ENCODE measurements at regions not wholly inside any gene's neighbourhood (a gene's known extent, or its start where the extent isn't known, plus 50 kb on each side); places are given as distances from the start of the nearest gene placed in this dataset.

DNA sequence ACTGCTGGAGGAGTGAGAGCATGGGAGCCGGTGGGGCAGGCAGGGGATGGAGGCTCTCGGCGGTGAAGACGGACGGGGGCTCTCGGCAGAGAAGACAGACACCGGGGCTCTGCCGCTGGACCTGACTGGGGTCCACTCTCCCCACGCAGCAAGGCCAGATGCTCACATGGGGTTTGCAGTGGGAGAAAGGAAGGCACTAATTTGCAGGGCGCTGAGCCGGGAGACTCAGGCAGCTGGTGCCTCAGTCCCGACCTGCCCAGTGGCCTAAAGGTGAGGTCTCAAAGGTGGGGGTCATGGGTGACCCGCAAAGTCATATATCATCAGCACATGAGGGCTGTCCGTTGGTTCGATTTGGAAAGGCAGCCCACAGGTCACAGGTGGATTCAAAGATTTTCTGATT is 187.3 kb downstream of the ERMARD start:
- Histone ChIP-seq H3K9me3 (peaks cover 0 to 4% (median 2%) of the 10 kb centered on the region in 4 donors), H3K4me3 (no peak overlapping the region), H3K36me3 (no peaks in the 10 kb centered on the region), H3K27me3 (no peaks in the 10 kb centered on the region), H3K4me1 (peaks cover 3 to 16% (median 7%) of the 10 kb centered on the region in 4 donors), H3K27ac (no peak overlapping the region)
- TF ChIP-seq EP300 (IDR thresholded peaks at IDR 0.05) (no peak), POLR2AphosphoS5 (IDR thresholded peaks at IDR 0.05) (no peak)
- DNase-seq (peak in 1 of 2 donors; percentile 41), ATAC-seq (ENCODE audit: low FRiP score in 2 of 2) (no peak)
- WGBS, 2 donors = 83 to 85% methylated on average over 15 of the region's 15 CpGs

DNA sequence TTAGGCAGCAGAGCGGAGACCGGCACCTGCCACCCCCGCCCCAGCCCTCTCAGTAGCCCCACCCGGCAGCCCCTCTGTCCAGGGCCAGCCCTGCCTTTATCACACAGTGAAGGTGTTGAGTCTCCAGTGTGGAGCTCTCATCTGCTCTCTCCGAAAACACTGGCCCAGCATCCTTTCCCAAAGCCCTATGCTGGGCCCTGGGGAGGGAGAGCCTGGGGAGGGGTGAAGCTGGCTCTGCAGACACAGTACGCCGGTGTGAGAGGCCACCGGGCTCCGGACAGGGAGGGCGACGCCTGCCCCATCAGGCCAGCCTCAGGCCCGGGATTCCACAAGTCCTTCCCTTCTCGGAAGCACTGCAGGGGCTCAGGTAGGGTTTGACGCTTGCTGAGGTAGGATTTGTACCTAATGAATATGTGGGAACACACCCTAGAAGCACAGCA is 186.9 kb downstream of the ERMARD start:
- peaks cover 6 to 18% (median 11%) of the 10 kb centered on the region in 4 donors for H3K4me1 ChIP-seq
- no peaks in the 10 kb centered on the region for H3K9me3 ChIP-seq
- H3K36me3 ChIP-seq = no peaks in the 10 kb centered on the region
- WGBS, 2 donors = 73 to 83% methylated on average over 5 to 14 of the region's 14 CpGs
- no peak for ATAC-seq (ENCODE audit: low FRiP score in 2 of 2)
- no peak for TF ChIP-seq POLR2AphosphoS5 (IDR thresholded peaks at IDR 0.05)
- TF ChIP-seq, protein P1, sequence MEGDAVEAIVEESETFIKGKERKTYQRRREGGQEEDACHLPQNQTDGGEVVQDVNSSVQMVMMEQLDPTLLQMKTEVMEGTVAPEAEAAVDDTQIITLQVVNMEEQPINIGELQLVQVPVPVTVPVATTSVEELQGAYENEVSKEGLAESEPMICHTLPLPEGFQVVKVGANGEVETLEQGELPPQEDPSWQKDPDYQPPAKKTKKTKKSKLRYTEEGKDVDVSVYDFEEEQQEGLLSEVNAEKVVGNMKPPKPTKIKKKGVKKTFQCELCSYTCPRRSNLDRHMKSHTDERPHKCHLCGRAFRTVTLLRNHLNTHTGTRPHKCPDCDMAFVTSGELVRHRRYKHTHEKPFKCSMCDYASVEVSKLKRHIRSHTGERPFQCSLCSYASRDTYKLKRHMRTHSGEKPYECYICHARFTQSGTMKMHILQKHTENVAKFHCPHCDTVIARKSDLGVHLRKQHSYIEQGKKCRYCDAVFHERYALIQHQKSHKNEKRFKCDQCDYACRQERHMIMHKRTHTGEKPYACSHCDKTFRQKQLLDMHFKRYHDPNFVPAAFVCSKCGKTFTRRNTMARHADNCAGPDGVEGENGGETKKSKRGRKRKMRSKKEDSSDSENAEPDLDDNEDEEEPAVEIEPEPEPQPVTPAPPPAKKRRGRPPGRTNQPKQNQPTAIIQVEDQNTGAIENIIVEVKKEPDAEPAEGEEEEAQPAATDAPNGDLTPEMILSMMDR (IDR thresholded peaks at IDR 0.05) = no peak
- TF ChIP-seq EP300 (IDR thresholded peaks at IDR 0.05) = no peak
- TF ChIP-seq POLR2A (IDR thresholded peaks at IDR 0.05) = no peak
- no peak overlapping the region for H3K27ac ChIP-seq
- H3K27me3 ChIP-seq = no peaks in the 10 kb centered on the region
- DNase-seq = peak in 1 of 2 donors; percentile 47
- no peak overlapping the region for H3K4me3 ChIP-seq

DNA sequence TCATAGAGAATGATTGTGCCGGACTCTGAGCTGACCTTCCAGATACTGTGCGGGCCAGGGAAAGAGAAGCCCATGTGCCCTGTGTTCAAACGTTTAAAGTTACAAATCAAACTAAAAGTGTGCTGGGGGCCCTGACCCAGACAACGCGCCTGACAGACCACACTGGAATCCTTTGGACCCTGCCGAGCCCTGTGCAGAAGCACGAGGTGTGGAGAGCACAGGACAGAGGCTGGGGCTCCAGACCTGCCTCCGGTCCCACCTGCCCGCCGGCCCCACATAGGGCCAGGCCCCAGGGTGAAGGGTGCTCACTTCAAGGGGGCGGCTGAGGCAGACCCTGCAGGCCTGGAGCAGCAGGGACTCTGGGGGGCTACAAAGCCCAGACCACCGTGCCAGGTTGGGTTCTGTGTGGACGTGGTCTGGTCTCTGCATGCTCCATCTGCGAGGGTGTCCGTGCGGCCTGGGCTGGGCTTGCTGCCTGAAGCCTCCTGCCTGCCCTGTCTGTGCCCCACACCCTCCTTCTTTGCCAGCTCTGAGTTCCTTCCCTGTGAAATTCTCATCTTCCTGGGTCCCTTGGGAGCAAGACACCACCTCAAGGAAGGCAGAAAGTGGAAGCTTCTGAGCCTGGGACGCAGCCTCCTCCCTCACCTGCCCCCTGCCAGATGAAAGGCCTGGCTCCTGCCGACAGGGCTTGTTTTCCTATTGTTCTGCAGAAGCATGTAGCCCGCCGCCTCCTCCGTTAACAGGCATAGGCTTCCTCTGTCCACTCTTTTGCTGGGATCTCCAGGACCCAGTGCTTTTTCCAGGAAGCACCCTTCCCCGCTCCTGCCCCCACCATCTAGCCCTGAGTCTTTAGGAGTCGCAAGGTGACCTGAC is 186.2 kb downstream of the ERMARD start:
- no peak for TF ChIP-seq POLR2AphosphoS5 (IDR thresholded peaks at IDR 0.05)
- TF ChIP-seq, protein P1 (IDR thresholded peaks at IDR 0.05) = no peak
- no peak for TF ChIP-seq EP300 (IDR thresholded peaks at IDR 0.05)
- TF ChIP-seq POLR2A (IDR thresholded peaks at IDR 0.05) = no peak
- Histone ChIP-seq H3K4me3 (no peak overlapping the region), H3K36me3 (no peaks in the 10 kb centered on the region), H3K27ac (no peak overlapping the region), H3K4me1 (peaks cover 6 to 18% (median 11%) of the 10 kb centered on the region in 4 donors), H3K9me3 (no peaks in the 10 kb centered on the region), H3K27me3 (no peaks in the 10 kb centered on the region)
- WGBS, 2 donors = 84 to 85% methylated on average over 22 to 23 of the region's 23 CpGs
- DNase-seq = peak in 1 of 2 donors; percentile 67
- ATAC-seq (ENCODE audit: low FRiP score in 2 of 2) = no peak

DNA sequence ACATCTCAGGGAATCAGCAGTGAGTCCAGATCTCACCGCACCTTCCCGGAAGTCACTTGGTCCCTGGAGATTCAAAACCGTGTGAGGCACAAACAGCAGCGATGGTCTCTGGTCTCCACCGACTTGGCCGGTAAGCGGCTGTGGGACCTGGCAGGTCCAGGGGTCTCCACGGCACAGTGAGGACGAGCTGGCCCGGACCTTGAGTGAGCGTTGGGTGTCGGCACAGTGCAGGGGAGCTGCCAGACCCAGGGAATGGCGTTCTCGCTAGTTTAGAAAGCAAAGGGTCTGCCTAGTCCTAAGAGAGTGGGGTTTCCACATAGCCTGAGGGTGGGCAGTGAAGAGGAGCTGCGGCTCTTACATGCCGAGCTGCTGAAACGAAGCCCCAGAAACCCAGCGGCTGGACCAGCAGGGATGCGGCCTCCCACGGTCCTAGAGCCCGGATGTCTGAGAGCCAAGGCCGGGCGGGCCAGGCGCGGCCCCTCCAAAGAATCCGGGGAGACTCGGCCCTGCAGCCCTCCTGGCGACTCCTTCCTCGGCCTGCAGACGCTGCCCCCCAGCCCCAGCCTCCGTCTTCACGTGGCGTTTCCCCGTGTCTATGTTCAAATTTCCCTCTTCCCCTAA is 185.0 kb downstream of the ERMARD start:
- TF ChIP-seq EP300 (IDR thresholded peaks at IDR 0.05) (no peak), POLR2A (IDR thresholded peaks at IDR 0.05) (no peak), POLR2AphosphoS5 (IDR thresholded peaks at IDR 0.05) (no peak)
- TF ChIP-seq, protein P1 (IDR thresholded peaks at IDR 0.05) = no peak
- Histone ChIP-seq H3K9me3 (no peaks in the 10 kb centered on the region), H3K4me3 (no peak overlapping the region), H3K27ac (no peak overlapping the region), H3K36me3 (no peaks in the 10 kb centered on the region), H3K4me1 (peaks cover 6 to 18% (median 11%) of the 10 kb centered on the region in 4 donors), H3K27me3 (no peaks in the 10 kb centered on the region)
- 84 to 94% methylated on average over 18 to 33 of the region's 34 CpGs for WGBS, 2 donors
- ATAC-seq (ENCODE audit: low FRiP score in 2 of 2) (no peak), DNase-seq (peak in 1 of 2 donors; percentile 79)

DNA sequence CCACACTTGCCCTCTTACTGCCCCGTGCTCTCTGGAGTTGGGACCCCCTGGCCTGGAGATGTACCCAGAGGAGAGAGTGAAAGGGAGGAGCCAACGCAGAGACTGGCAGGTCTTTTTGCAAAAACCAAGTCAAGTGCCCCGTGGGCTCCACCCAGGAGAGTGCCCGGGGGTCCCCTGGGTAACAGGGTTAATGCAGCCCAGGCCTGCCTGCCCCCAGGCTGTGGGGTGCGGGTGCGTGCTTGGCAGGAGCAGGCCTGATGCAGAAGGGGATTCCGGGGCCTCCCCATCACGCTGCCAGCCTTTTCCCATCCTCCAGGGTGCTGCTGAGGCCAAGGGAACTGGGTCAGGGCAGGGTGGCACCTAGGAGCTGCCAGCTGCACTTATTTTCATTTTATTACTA is 184.4 kb downstream of the ERMARD start:
- Histone ChIP-seq H3K4me3 (no peak overlapping the region), H3K27me3 (no peaks in the 10 kb centered on the region), H3K27ac (no peak overlapping the region), H3K4me1 (peaks cover 6 to 18% (median 11%) of the 10 kb centered on the region in 4 donors), H3K9me3 (no peaks in the 10 kb centered on the region), H3K36me3 (no peaks in the 10 kb centered on the region)
- TF ChIP-seq, protein P1 (IDR thresholded peaks at IDR 0.05) = no peak
- no peak for TF ChIP-seq POLR2AphosphoS5 (IDR thresholded peaks at IDR 0.05)
- TF ChIP-seq POLR2A (IDR thresholded peaks at IDR 0.05) = no peak
- no peak for TF ChIP-seq EP300 (IDR thresholded peaks at IDR 0.05)
- 76% methylated on average over 8 of the region's 8 CpGs; no CpG with 5 or more reads in 1 of the 2 donors for WGBS, 2 donors
- ATAC-seq (ENCODE audit: low FRiP score in 2 of 2) (no peak), DNase-seq (peak in 1 of 2 donors; percentile 57)

All from upper lobe of left lung (tissue), 6 donors.